SHP77 (cell line): ENCODE measurements at regions not wholly inside any gene's neighbourhood (a gene's known extent, or its start where the extent isn't known, plus 50 kb on each side); places are given as distances from the start of the nearest gene placed in this dataset.
"Not testable (repeated sequence)": the region's sequence is repeated elsewhere in the genome, so short reads cannot be mapped to it uniquely, and the experiment has no call there.

Experiments used
- DNase-seq, 2 experiments: peaks; one replicate each; lab custom pipeline; 2025; lab: John Stamatoyannopoulos, UW

DNA sequence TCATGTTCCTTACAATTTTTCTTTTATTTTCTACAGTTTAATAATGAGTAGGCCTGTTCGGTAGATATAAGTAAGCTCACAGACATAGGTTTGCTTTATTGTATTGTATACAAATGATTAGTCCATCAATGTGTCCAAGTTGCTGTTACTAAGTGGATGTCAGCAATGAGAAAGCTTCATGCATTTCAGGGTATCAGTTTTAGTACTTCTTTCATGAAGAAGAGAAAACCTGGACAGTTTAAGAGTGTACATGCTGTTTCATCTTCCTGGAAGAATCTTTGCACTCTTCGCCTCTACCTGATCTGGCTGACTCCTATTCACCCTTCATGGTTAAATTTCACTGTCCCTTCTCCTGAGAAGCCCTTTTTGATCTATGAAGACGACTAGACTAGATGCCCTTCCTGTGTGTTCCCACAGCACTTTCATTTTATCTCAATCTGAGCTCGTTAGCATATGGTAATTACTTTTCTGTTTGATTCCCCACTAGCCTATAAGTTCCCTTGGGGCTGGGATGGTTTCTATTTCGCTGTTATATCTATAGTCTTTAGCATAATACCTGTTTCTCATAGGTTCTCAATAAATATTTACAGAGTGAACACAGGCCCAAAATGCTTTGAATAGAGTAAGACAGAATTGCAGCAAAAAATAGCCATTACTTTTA, 70.7 kb downstream of the CETN3 start:
- no peak for DNase-seq

DNA sequence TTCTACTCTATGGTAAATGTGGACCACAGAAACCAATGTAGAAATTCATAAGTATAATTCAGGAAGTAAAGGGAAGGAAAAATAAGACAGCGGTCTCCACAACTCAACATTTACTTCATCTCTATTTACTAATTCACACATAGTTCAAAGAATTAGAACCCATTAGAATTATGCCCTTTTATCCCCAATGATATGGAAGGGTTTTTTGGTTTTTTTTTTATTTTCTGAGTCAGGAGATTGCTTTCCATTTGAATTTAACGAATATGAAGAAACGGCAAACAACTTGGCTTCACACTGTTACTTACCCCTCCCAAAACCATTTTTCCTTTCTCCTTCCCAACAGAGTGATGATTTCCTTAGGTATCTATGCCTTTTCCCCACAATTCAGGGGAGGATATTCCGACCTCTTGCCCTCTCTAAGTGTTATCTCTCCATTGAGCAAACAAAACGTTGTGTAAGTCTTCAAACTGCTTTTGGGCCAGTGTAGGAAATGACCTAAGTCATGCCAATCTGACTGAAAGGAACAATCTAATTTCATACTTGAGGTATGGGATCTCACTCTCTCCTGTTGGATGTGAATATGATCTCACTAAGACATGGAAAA, 72.0 kb downstream of the CETN3 start:
- no peak for DNase-seq

DNA sequence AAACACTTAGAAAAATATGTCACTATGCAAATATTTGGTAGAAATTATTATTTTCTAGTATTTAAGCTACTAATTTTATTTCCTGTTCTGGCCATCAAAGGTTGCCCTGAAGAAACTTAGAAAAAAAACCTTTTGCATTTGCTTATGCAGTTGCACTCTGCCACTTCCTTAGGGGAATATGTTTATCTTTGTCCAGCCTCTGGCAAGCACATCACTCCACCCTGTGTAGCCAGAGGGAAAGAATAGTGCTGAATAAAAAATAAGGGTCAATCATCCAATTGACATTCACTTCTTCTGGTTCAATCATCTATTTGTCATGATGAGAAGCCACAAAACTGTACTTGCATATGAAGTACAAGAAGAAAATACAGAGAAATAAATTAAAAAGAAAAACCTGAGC, 72.8 kb downstream of the CETN3 start:
- no peak for DNase-seq

DNA sequence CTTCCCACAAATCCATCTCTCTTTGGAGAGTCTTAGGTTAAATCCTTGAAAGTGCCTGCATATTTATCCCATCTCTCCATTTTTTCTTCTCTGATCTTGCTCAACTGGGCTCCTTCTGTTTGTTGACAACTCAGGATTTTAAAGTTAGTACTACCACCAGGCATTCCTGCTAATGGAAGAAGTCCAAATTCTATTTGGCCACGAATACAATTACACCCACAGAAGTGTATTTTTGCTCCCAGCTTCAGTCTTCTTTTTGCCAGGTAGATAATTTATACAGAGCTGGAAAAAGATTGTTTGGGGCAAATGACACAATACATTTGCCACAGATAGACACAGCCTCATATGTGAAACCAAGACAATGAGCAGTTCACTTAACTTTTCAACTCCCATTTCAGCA, 74.8 kb downstream of the CETN3 start:
- DNase-seq: no peak

DNA sequence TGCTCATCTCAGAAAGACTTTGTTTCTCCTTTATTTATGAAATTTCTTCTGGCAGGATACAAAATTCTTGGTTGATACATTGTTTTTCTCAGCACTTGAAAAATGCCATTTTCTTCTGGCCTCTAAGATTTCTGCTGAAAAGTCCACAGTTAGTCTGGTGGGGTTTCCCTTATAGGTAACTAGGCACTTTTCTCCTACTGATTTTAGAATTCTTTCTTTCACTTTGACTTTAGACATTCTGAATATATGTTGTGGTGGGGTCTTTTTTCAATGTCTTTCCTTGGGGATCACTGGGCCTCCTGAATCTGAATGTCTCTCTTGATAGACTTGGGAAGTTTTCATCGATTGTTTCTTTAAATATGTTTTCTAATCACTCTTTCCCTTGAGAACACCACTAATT, 79.6 kb downstream of the CETN3 start:
- no peak for DNase-seq

DNA sequence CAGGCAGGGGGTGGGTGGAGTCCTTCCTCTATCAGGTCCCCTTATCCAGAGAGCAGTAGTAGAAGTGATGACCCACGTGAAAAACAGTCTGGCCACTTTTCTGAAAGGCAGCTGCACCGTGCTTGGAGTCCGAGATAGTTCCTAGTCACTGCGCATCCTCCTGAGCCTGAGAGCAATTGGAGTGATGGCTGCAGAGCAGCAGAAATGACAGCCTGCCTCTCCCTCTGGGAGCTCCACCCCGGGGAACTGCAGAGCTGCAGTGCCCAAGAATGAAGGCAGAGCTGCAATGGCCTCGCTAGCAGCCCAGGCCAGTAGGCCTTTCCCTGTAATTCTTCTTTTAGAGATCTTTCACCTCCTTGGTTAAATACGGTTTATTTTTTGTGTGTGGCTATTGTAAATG, 82.6 kb downstream of the CETN3 start:
- DNase-seq: no peak

DNA sequence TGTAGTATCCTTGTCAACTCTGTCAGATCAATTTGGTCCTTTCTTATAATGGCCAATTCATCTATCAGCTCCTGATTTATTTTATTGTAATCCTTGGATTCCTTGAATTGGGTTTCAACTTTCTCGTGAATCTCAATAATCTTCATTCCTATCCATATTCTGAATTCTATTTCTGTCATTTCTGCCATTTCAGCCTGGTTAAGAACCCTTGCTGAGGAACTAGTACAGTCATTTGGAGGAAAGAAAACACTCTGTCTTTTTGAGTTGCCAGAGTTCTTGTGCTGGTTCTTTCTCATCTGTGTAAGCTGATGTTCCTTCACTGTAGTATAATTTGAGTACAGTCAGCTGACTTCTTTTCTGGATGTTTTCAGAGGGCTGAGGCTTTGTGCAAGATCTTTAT, 84.5 kb downstream of the CETN3 start:
- no peak for DNase-seq

DNA sequence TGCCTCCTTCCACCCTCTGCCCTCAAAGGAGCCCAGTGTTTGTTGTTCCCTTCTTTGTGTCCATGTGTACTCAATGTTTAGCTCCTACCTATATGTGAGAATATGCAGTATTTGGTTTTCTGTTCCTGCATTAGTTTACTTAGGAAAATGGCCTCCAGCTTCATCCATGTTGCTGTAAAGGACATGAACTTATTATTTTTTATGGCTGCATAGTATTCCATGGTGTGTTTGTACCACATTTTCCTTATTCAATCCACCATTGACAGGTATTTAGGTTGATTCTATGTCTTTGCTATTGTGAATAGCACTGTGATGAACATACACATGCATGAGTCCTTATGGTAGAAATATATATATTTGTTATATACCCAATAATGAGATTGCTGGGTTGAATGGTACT, 89.2 kb downstream of the CETN3 start:
- DNase-seq: not testable (repeated sequence)

DNA sequence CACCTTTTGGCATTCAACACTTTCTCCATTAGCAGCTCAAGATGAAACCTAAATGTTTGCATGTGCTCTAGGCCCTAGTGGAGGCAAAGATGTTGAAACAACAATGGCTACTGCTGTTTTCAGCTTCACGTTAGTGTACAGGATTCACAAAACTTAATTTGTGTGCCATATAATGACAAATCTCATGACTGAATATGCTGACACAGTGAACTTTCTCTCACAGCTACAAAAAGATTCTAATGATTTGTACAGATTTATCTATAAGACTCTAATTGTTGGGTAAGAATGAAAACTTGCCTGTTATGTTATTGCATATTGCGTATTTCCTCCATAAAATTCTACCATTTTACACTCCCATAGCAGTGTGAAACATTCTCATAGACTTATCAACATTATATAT, 97.5 kb downstream of the CETN3 start:
- no peak for DNase-seq

DNA sequence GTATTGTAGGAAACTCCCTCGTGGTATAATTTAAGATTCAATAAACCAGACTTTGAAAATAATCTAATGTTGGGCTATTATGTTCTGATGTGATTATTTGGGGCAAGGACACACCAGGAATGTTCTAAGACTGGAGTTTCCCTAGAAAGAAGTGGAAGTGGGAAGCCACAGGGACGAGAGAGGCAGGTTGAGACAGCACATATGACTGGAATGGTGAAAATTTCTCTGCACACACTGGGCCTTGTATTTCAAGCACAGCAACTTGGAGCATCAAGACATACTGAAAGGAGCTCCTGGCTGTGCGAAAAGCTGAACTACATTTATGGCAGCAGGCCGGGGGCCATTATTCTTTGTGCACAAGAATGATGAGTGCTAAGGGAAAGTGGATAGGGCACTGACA, 98.2 kb downstream of the CETN3 start:
- DNase-seq: no peak

DNA sequence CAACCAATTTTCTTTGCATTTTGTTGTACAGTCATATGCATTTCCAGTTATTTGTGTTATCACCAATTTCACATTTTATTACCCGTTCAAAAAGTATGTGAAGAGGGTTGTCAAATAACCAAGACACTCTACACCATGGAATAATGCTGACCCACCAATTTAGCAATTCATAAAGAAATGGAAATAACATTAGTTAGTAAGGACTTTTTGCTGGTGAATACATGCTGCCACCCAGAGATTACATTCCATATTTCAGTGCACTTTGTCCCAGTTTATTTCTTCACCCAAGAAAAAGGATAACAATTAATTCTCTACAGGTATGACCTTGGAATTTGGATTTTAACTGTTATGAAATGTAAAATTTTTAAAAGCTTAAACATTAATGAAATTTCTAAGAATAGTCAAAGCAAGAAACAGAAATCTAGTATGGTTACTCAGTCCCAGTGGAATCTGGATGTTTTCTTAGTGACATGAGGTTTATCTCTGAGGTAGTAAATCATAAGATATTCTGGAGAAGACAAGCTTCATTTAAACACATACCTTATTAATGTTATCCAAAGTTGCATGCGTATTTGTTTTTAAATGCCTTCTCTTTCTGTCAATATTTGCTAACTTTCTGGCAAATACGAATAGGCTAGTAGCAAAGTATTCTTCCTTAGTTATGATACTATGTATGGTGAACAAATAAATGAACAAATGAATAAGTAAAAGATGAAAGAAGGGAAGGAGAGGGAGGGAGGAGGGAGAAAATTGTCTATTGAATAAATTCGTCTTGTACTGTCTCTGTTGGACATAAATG, 100.6 kb downstream of the CETN3 start:
- DNase-seq: no peak

DNA sequence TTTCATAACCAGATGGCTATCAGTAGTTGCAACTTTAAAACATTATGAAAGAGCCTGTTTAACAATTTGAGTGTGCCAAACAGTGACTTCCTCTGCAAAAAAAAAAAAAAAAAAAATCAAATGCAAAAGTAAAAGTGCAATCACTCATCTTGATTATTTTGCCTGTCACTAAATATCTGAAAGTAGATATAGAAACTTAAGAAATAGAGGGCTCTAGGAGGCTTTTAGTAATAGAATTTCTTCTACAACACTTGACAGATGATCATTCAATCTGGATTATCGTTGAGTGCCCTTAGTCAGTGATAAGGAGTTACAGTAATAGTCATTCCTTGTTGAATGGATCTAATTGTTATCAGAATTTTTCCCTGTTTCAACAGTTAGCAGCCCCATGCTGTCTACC, 101.8 kb downstream of the CETN3 start:
- no peak for DNase-seq

DNA sequence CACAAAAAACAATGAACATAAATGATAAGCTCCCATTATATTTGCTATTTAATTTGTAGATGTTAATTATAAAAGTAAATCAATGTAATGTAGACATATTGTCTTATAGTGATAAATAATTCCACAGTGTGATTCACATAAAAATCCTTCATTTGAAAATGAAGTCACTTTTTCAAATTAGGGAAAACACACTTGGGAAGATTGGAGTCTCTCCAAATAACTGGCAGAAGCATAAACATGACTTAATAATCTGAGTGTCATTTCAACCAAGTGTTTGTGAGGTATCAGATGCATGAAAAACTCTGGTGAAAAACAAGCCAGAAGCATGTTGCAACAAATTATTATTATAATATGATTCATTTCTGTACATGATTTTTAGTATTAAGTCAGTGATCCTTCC, 102.2 kb downstream of the CETN3 start:
- no peak for DNase-seq

DNA sequence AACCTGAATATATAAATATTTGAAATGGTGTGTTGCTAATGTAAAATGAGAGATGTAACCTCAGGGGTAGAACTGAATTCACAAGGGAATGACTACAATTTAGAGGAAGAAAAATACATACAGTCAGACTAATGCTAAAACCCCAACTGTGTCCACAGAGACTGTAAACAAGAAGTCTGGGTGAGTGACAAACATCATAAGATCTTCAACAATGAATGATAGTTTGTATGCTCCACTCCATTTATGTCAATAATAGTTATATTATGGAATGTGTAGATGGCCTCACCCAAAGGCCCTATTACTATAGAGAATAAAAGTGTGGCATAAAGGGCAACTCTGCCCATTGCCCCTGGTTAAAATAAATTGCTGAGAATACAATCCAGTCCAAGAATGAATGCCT, 102.9 kb downstream of the CETN3 start:
- DNase-seq: no peak

DNA sequence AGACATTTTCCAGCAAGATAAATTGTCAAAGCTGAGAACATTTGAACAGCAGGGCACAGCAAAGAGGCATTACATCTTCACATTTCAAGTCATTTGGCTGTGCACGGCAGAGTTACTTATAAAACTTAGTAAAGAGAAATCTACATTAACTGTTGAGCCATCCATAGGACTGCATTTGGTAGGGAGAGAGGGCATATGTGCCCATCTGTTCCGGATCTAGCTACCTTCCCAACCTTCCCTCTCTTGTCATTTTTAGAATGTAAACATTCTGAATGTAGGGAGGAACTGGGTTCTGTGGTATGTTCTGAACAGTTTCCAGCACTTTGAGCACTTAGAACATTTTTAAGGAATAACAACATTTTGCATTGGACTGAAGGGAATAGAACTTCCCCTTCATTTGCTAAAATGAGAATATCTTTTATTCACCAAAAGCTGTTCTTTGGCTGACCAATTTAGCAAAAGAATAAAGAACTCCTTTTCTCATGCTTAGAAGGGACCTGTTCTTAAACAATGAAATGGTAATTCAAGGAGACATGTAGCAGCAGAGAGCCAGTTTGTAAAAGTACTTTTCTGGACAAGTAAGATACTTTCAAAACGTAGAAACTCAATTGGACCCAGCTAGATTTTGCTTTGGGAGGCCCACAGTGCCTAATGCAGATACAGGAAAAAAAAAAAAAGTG, 104.4 kb downstream of the CETN3 start:
- no peak for DNase-seq

DNA sequence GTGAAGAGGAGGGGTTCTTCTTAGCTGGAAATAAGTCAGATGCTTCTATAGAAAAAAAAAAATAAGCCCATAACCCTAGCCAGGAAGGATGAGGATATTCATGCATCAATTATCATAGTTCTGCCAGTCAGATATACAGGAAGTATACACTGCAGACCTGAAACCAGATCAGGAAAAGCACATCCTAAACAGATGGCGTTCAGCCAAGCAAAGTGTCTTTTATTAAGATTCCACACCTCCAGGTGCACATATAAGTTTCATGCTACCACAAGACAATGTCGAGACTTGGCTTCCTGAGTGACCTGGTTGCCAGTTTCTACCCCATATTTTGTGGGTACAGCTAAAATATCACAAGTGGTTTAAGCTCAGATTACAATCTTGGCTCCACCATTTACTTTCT, 108.3 kb downstream of the CETN3 start:
- no peak for DNase-seq

DNA sequence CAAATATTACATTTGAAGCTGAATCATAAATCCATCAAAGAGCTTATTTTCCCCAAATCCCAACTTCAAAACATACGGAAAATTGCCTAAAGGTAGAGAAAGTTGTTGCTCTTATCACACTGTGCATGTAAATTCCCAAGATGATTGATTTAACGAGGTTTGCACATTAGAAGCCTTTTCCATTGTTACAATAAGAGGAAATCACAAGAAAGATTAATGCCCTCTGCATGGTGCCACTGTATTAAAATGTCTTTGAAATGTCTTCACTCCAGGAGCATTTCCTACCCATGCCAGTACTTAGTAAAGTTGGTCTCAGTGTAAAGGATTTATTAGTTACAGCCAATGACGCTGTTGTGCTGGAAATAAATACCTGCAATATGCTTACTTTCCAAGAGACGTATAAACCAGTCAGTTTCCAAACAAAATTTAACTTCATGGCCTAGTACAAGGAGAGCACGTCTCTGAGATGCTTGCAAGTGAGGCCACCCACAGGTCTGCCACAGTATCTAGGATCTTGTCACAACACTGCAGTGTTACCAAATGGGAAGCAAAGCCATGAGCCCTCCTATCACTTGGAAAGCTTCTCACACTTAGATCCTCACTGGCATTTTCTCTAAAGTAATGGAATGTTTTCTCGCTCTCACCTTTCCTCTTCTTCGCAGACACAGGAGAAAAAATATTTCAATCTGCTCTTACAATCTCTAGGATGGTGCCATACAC, 112.4 kb downstream of the CETN3 start:
- no peak for DNase-seq

DNA sequence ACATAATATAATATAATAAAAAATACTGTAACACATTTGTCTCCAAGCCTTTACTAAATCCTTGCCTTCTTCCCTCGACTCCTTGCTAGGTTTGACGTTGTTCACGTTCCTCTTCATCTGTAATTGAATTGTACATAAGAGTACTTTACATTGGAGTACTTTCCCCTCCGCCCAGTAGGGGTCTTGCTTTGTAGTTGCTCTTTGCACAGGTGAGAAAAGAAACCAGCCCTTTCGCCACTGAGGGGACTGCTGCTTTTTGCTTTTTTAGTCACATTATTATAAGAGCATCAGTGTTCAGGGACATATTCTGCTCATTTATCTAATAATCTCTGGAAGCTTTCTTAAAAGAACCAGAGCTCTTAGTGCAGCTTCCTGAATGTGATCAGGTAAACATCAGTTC, 115.0 kb downstream of the CETN3 start:
- no peak for DNase-seq

DNA sequence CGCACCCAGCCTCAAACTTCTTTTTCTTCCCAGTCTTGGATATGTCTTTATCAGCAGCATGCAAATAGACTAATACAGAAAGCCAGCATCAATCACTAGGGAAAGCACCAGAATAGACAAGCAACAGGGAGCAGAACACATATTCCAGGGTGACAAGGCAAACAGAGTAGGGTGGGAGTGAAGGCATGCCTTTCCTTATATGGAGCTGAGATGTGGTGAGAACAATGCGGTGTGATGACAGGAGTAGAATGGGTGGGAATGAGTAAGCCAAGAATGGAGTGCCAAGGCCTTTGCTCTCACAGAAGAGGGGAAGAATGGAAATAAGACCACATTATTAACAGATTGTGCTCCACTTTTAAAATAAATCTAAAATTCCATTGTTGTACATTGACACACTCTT, 115.6 kb downstream of the CETN3 start:
- DNase-seq: no peak

DNA sequence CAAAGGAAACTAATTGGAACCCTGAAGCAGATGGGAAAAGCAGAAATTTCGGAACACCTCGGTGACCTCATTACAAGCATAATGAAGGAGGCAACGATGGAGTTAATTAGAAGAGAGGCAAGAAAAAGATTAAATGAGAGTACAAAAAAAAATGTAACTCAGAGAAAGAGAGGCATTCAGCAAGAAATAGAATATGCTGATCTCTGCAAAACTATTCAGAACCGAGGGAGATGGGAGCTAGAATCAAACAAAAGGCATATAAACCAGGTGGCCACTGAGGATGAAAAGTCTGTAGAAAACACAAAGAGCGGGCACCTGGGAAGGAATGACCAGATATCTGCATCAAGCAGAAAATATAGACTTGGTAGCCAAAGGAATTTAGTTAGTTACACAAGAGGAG, 118.9 kb downstream of the CETN3 start:
- no peak for DNase-seq

DNA sequence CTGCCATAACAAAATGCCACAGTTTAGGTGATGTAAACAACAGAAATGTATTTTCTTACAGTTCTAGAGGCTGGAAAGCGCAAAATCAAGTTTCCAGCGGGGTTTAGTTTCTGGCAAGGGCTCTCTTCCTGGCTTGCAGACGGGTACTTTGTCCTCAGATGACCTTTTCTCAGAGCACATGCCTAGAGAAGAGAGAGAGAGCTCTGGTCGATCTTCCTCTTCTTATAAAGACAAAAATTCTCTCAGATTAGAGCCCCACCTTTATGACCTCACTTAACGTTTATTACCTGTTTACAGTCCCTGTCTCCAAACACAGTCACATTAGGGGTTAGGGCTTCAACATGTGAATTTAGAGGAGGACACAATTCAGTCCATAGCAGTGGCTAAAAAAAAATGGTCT, 119.7 kb downstream of the CETN3 start:
- DNase-seq: no peak

DNA sequence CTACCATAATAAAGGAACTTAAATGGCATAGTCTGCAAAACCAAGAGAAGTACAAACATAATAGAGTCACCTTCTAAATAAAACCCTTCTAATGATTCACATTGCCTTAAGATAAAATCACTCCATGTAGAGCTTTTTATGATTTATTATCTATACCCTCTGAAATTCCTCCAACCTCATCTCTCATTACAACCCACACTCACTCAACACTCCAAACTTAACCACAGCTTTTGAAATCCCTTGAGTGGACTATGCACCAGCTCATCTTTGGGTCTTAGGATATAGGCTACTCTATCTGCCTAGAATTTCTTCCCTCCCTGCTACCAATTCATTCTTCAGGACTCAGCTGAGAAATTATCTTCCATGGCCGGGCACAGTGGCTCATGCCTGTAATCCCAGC, 122.5 kb downstream of the CETN3 start:
- DNase-seq: no peak
